Osteocyte (in vitro differentiated cells): ENCODE measurements at regions not wholly inside any gene's neighbourhood (a gene's known extent, or its start where the extent isn't known, plus 50 kb on each side); places are given as distances from the start of the nearest gene placed in this dataset.

Experiments
- DNase-seq: peaks from one replicate; pipeline ENCODE4 v3.0.0; 2021; ENCODE audit warnings: mixed read lengths; ENCODE audit not compliant: unreplicated experiment; ENCODE audit errors: extremely low spot score
- H3K27ac Mint-ChIP-seq: one replicate; pipeline ENCODE4 v1.8.0; 2021; ENCODE audit warnings: mild to moderate bottlenecking, mixed read lengths; ENCODE audit not compliant: unreplicated experiment
- H3K27me3 Mint-ChIP-seq: one replicate; pipeline ENCODE4 v1.8.0; 2021; ENCODE audit warnings: mixed read lengths; ENCODE audit not compliant: unreplicated experiment
- H3K36me3 Mint-ChIP-seq: one replicate; pipeline ENCODE4 v1.8.0; 2021; ENCODE audit warnings: mixed read lengths; ENCODE audit not compliant: unreplicated experiment
- H3K4me1 Mint-ChIP-seq: one replicate; pipeline ENCODE4 v1.8.0; 2021; ENCODE audit warnings: mixed read lengths; ENCODE audit not compliant: unreplicated experiment
- H3K4me3 Mint-ChIP-seq: one replicate; pipeline ENCODE4 v1.8.0; 2021; ENCODE audit warnings: mild to moderate bottlenecking, moderate library complexity, mixed read lengths; ENCODE audit not compliant: unreplicated experiment
- H3K9me3 Mint-ChIP-seq: one replicate; pipeline ENCODE4 v1.8.0; 2021; ENCODE audit warnings: mixed read lengths; ENCODE audit not compliant: unreplicated experiment
- CTCF ChIP-seq: fragments of 200-600 bp; sonication (generic); IDR thresholded peaks from 2 replicates; pipeline ENCODE4 v1.5.0; 2021; ENCODE audit warnings: antibody characterized with exemption, mild to moderate bottlenecking, moderate library complexity

GRCh38 chr9:27659571-27659970, 86.3 kb upstream of the C9orf72 start:
- H3K4me1 Mint-ChIP-seq = no peaks in the 10 kb centered on the region
- H3K27ac Mint-ChIP-seq = no peak overlapping the region
- peaks cover 5% of the 10 kb centered on the region for H3K27me3 Mint-ChIP-seq
- H3K4me3 Mint-ChIP-seq = no peak overlapping the region
- no peaks in the 10 kb centered on the region for H3K36me3 Mint-ChIP-seq
- TF ChIP-seq CTCF = no peak
- DNase-seq = no peak
- no peaks in the 10 kb centered on the region for H3K9me3 Mint-ChIP-seq

GRCh38 chr9:27660148-27660547, 86.9 kb upstream of the C9orf72 start:
- no peaks in the 10 kb centered on the region for H3K4me1 Mint-ChIP-seq
- H3K36me3 Mint-ChIP-seq = no peaks in the 10 kb centered on the region
- no peaks in the 10 kb centered on the region for H3K9me3 Mint-ChIP-seq
- H3K27me3 Mint-ChIP-seq = peaks cover 5% of the 10 kb centered on the region
- no peak overlapping the region for H3K27ac Mint-ChIP-seq
- no peak for TF ChIP-seq CTCF
- no peak overlapping the region for H3K4me3 Mint-ChIP-seq
- DNase-seq = no peak

DNA sequence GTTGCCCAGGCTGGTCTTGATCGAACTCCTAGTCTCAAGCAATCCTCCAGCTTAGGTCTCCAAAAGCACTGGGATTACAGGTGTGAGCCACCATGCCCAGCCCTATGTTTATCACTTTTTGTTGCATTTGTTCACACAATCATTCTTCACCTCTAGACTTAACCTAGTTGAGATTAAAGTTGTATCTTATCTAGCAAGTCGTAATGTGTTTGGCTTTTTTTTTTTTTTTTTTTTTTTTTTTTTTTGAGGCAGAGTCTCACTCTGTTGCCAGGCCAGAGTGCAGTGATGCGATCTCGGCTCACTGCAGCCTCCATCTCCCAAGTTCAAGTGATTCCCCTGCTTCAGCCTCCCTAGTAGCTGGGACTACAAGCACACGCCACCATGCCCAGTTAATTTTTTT, 90.2 kb upstream of the C9orf72 start:
- Mint-ChIP-seq H3K9me3 (no peaks in the 10 kb centered on the region), H3K27ac (no peak overlapping the region), H3K4me3 (no peak overlapping the region)

GRCh38 chr9:27664121-27664779, 91.0 kb upstream of the C9orf72 start:
- no peaks in the 10 kb centered on the region for H3K9me3 Mint-ChIP-seq
- no peak overlapping the region for H3K4me3 Mint-ChIP-seq
- TF ChIP-seq CTCF = no peak
- no peak overlapping the region for H3K27ac Mint-ChIP-seq
- no peak for DNase-seq
- no peaks in the 10 kb centered on the region for H3K4me1 Mint-ChIP-seq
- peaks cover 5% of the 10 kb centered on the region for H3K27me3 Mint-ChIP-seq
- no peaks in the 10 kb centered on the region for H3K36me3 Mint-ChIP-seq

More for the DNA sequence above, 90.2 kb upstream of the C9orf72 start:
- TF ChIP-seq CTCF = no peak
- H3K36me3 Mint-ChIP-seq = no peaks in the 10 kb centered on the region
- H3K27me3 Mint-ChIP-seq = peaks cover 5% of the 10 kb centered on the region
- H3K4me1 Mint-ChIP-seq = no peaks in the 10 kb centered on the region
- no peak for DNase-seq

- no peaks in the 10 kb centered on the region for H3K36me3 Mint-ChIP-seq
- no peak overlapping the region for H3K4me3 Mint-ChIP-seq
- no peak for TF ChIP-seq CTCF
- no peak overlapping the region for H3K27ac Mint-ChIP-seq
- no peak for DNase-seq
- no peaks in the 10 kb centered on the region for H3K4me1 Mint-ChIP-seq
- H3K9me3 Mint-ChIP-seq = no peaks in the 10 kb centered on the region
- H3K27me3 Mint-ChIP-seq = peaks cover 5% of the 10 kb centered on the region
Measured at GRCh38 chr9:27665136-27665535, 91.9 kb upstream of the C9orf72 start.
